D721Med (cell line): ENCODE measurements at regions not wholly inside any gene's neighbourhood (a gene's known extent, or its start where the extent isn't known, plus 50 kb on each side); places are given as distances from the start of the nearest gene placed in this dataset.

Experiments used
- DNase-seq: peaks from one replicate; pipeline ENCODE4 v3.0.0; 2011; ENCODE audit warnings: low spot score; ENCODE audit not compliant: insufficient read length
- FAIRE-seq: peaks from 2 replicates; lab custom pipeline; 2011; peaks lifted over from hg19 to GRCh38; lab: Jason Lieb, UNC
- CTCF ChIP-seq: IDR thresholded peaks from 2 replicates; pipeline ENCODE4 v1.5.1; 2012; ENCODE audit warnings: mild to moderate bottlenecking, control low read depth; ENCODE audit not compliant: insufficient read depth; ENCODE audit errors: missing control alignments

GRCh38 chr2:30046396-30046795, 100.4 kb upstream of the YPEL5 start:
- TF ChIP-seq CTCF, result no peak
- DNase-seq (no peak), FAIRE-seq (no peak)

- DNase-seq (no peak), FAIRE-seq (no peak)
- TF ChIP-seq CTCF, result no peak
These were observed 99.8 kb upstream of the YPEL5 start for GRCh38 chr2:30046979-30047378.

- DNase-seq, result no peak
- no peak for TF ChIP-seq CTCF
- FAIRE-seq, result no peak
These were observed 98.1 kb upstream of the YPEL5 start for GRCh38 chr2:30048636-30049175.

GRCh38 chr2:30055548-30055947, 91.3 kb upstream of the YPEL5 start:
- FAIRE-seq (no peak), DNase-seq (no peak)
- no peak for TF ChIP-seq CTCF

- FAIRE-seq, result no peak
- TF ChIP-seq CTCF, result no peak
- DNase-seq, result no peak
These were observed 86.2 kb upstream of the YPEL5 start for GRCh38 chr2:30060562-30060961.

GRCh38 chr2:30068067-30068466, 78.7 kb upstream of the YPEL5 start:
- no peak for TF ChIP-seq CTCF
- no peak for DNase-seq
- no peak for FAIRE-seq

GRCh38 chr2:30072250-30072842, 74.5 kb upstream of the YPEL5 start:
- DNase-seq, result peak; percentile 30
- peak; percentile 38 for FAIRE-seq
- TF ChIP-seq CTCF, result peak; percentile 79
